ENCODE measurements at regions not wholly inside any gene's neighbourhood (a gene's known extent, or its start where the extent isn't known, plus 50 kb on each side); places are given as distances from the start of the nearest gene placed in this dataset.

DNA sequence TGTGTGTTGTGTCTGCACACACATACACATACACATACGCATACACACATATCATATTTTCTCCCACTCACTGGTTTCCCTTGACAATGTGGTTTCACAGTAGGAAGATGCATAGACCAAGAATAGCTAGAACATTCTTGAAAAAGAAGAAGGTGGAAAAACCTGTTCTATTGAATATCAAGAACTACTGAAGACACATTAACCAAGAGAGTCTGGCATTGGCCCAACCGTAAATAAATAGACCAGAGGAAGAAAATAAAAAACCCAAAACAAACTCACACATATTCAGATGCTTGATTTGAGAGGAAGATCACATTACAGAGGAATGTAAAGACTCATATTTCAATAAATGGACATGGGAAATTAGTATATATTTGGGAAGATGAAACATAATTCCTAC lies 311.3 kb downstream of the FOXG1 start:
- TF ChIP-seq EGR1 (IDR thresholded peaks at IDR 0.05) (no peak), EP300 (IDR thresholded peaks at IDR 0.05; ENCODE audit: borderline replicate concordance) (no peak)
- TF ChIP-seq, protein P1, sequence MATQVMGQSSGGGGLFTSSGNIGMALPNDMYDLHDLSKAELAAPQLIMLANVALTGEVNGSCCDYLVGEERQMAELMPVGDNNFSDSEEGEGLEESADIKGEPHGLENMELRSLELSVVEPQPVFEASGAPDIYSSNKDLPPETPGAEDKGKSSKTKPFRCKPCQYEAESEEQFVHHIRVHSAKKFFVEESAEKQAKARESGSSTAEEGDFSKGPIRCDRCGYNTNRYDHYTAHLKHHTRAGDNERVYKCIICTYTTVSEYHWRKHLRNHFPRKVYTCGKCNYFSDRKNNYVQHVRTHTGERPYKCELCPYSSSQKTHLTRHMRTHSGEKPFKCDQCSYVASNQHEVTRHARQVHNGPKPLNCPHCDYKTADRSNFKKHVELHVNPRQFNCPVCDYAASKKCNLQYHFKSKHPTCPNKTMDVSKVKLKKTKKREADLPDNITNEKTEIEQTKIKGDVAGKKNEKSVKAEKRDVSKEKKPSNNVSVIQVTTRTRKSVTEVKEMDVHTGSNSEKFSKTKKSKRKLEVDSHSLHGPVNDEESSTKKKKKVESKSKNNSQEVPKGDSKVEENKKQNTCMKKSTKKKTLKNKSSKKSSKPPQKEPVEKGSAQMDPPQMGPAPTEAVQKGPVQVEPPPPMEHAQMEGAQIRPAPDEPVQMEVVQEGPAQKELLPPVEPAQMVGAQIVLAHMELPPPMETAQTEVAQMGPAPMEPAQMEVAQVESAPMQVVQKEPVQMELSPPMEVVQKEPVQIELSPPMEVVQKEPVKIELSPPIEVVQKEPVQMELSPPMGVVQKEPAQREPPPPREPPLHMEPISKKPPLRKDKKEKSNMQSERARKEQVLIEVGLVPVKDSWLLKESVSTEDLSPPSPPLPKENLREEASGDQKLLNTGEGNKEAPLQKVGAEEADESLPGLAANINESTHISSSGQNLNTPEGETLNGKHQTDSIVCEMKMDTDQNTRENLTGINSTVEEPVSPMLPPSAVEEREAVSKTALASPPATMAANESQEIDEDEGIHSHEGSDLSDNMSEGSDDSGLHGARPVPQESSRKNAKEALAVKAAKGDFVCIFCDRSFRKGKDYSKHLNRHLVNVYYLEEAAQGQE (IDR thresholded peaks at IDR 0.05; ENCODE audit: low read depth), result no peak
- TF ChIP-seq, protein P2, sequence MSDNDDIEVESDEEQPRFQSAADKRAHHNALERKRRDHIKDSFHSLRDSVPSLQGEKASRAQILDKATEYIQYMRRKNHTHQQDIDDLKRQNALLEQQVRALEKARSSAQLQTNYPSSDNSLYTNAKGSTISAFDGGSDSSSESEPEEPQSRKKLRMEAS (IDR thresholded peaks at IDR 0.05), result no peak
